ENCODE measurements at regions not wholly inside any gene's neighbourhood (a gene's known extent, or its start where the extent isn't known, plus 50 kb on each side); places are given as distances from the start of the nearest gene placed in this dataset.

DNA sequence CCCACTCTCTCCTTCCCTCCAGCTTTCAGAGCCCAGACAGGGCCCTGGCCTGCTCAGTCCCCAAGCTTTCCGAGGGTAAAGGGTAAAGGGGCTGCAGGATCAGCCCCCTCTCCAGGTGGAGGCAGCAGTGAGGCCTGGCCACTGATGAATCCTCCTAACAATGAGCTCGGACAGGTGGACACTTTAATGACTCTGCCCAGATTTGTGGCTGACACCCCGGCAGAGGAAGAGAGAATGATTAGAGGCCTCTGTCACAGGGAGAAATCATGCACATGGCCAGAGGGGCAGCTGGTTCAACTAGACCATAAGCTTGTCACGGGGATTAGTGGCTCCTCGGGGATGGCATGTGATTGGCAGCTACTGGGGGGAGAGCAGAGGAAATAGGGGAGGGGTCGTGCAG is 587.5 kb upstream of the B3GAT1 start:
- H2AFZ ChIP-seq (ENCODE audit: low read length) = no peak overlapping the region
- H3K36me3 ChIP-seq (ENCODE audit: insufficient read depth, low read length) = no peaks in the 10 kb centered on the region
- H3K9ac ChIP-seq (ENCODE audit: low read depth, low read length, poor library complexity, severe bottlenecking) = no peak overlapping the region
- H4K20me1 ChIP-seq (ENCODE audit: insufficient read depth, low read length, poor library complexity, severe bottlenecking) = no peaks in the 10 kb centered on the region
- H3K4me2 ChIP-seq (ENCODE audit: low read depth, low read length, poor library complexity, severe bottlenecking) = no peak overlapping the region
- no peaks in the 10 kb centered on the region for H3K27me3 ChIP-seq (ENCODE audit: insufficient read depth, low read length, poor library complexity, severe bottlenecking)
- no peaks in the 10 kb centered on the region for H3K79me2 ChIP-seq (ENCODE audit: insufficient read depth, low read length)
- H3K4me3 ChIP-seq (ENCODE audit: low read length, poor library complexity, severe bottlenecking) = no peak overlapping the region
- no peak for TF ChIP-seq EZH2phosphoT487 (IDR thresholded peaks at IDR 0.05; ENCODE audit: borderline replicate concordance)
- TF ChIP-seq, protein P1, sequence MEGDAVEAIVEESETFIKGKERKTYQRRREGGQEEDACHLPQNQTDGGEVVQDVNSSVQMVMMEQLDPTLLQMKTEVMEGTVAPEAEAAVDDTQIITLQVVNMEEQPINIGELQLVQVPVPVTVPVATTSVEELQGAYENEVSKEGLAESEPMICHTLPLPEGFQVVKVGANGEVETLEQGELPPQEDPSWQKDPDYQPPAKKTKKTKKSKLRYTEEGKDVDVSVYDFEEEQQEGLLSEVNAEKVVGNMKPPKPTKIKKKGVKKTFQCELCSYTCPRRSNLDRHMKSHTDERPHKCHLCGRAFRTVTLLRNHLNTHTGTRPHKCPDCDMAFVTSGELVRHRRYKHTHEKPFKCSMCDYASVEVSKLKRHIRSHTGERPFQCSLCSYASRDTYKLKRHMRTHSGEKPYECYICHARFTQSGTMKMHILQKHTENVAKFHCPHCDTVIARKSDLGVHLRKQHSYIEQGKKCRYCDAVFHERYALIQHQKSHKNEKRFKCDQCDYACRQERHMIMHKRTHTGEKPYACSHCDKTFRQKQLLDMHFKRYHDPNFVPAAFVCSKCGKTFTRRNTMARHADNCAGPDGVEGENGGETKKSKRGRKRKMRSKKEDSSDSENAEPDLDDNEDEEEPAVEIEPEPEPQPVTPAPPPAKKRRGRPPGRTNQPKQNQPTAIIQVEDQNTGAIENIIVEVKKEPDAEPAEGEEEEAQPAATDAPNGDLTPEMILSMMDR (conservative IDR thresholded peaks at IDR 0.05; ENCODE audit: low read length) = no peak
- no peaks in the 10 kb centered on the region for H3F3A ChIP-seq (ENCODE audit: low read depth)
- H3K9me3 ChIP-seq (ENCODE audit: insufficient read depth, low read depth, low read length) = peaks cover 29% of the 10 kb centered on the region; the same call in 1 of the 2 replicates
- no peaks in the 10 kb centered on the region for H3K4me1 ChIP-seq (ENCODE audit: insufficient read depth, low read length, poor library complexity, severe bottlenecking)
- no peaks in the 10 kb centered on the region for H3K9me2 ChIP-seq (replicated peaks; ENCODE audit: low read depth, low read length)

DNA sequence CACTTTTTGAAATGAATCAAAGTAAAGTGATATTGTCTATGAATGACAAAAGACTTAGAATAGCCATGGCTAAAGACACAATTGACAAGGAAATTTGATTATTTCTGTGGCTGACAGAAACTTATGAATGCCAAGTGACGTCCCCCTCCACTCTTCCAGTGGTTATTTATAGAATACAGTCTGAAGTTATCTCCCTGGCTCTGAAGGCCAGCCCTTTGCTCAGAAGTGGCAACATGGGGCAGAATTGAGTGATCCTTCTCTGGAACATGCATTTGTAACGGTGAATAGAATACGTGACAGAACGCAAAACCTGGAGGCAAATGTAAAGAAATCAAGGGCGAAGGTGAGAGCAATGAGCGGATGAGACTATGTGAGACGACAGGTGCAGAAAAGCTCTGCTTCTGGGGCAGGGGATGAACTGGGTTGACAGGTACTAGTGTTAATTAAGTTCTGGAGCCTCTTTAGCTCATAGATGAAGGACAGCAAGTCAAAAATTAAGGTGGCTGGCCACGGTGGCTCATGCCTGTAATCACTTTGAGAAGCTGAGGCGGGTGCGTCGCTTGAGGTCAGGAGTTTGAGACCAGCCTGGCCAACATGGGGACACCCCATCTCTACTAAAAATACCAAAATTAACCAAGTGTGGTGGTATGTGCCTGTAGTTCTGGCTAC is 585.7 kb upstream of the B3GAT1 start:
- Histone ChIP-seq H3K4me2 (ENCODE audit: low read depth, low read length, poor library complexity, severe bottlenecking) (no peak overlapping the region), H3F3A (ENCODE audit: low read depth) (no peaks in the 10 kb centered on the region)

DNA sequence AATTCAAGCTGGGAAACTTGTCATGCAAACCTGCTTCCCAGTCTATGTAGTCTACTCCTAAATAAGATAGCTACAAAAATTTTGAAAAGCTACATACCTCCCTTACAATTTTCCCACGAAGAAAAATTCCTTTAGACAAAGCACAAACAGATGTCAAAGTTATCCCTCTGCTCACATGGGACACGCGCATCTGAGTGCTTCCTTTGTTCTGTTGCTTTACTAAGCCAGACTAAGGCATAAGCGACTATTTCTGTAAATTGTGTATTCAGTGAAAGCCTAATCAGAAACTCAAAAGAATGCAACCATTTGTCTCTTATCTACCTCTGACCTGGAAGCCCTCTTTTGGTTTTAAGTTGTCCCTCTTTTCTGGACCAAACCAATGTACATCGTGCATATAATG is 583.7 kb upstream of the B3GAT1 start:
- no peaks in the 10 kb centered on the region for H3F3A ChIP-seq (ENCODE audit: low read depth)
- TF ChIP-seq EZH2phosphoT487 (IDR thresholded peaks at IDR 0.05; ENCODE audit: borderline replicate concordance) = no peak
- TF ChIP-seq, protein P1 (conservative IDR thresholded peaks at IDR 0.05; ENCODE audit: low read length) = no peak
- no peaks in the 10 kb centered on the region for H3K4me1 ChIP-seq (ENCODE audit: insufficient read depth, low read length, poor library complexity, severe bottlenecking)

More for the DNA sequence above, 585.7 kb upstream of the B3GAT1 start:
- Histone ChIP-seq H3K79me2 (ENCODE audit: insufficient read depth, low read length) (no peaks in the 10 kb centered on the region), H3K9me3 (ENCODE audit: insufficient read depth, low read depth, low read length) (peaks cover 25% of the 10 kb centered on the region; the same call in 1 of the 2 replicates), H3K4me1 (ENCODE audit: insufficient read depth, low read length, poor library complexity, severe bottlenecking) (no peaks in the 10 kb centered on the region), H3K9me2 (replicated peaks; ENCODE audit: low read depth, low read length) (no peaks in the 10 kb centered on the region), H3K27me3 (ENCODE audit: insufficient read depth, low read length, poor library complexity, severe bottlenecking) (no peaks in the 10 kb centered on the region), H3K36me3 (ENCODE audit: insufficient read depth, low read length) (no peaks in the 10 kb centered on the region), H3K4me3 (ENCODE audit: low read length, poor library complexity, severe bottlenecking) (no peak overlapping the region), H2AFZ (ENCODE audit: low read length) (no peak overlapping the region), H3K9ac (ENCODE audit: low read depth, low read length, poor library complexity, severe bottlenecking) (no peak overlapping the region), H4K20me1 (ENCODE audit: insufficient read depth, low read length, poor library complexity, severe bottlenecking) (no peaks in the 10 kb centered on the region)
- TF ChIP-seq, protein P1 (conservative IDR thresholded peaks at IDR 0.05; ENCODE audit: low read length) = no peak
- no peak for TF ChIP-seq EZH2phosphoT487 (IDR thresholded peaks at IDR 0.05; ENCODE audit: borderline replicate concordance)

More for the DNA sequence above, 583.7 kb upstream of the B3GAT1 start:
- no peaks in the 10 kb centered on the region for H3K36me3 ChIP-seq (ENCODE audit: insufficient read depth, low read length)
- no peak overlapping the region for H2AFZ ChIP-seq (ENCODE audit: low read length)
- no peak overlapping the region for H3K4me2 ChIP-seq (ENCODE audit: low read depth, low read length, poor library complexity, severe bottlenecking)
- no peaks in the 10 kb centered on the region for H3K27me3 ChIP-seq (ENCODE audit: insufficient read depth, low read length, poor library complexity, severe bottlenecking)
- H3K9me2 ChIP-seq (replicated peaks; ENCODE audit: low read depth, low read length) = no peaks in the 10 kb centered on the region
- no peaks in the 10 kb centered on the region for H4K20me1 ChIP-seq (ENCODE audit: insufficient read depth, low read length, poor library complexity, severe bottlenecking)
- H3K79me2 ChIP-seq (ENCODE audit: insufficient read depth, low read length) = no peaks in the 10 kb centered on the region
- H3K4me3 ChIP-seq (ENCODE audit: low read length, poor library complexity, severe bottlenecking) = no peak overlapping the region
- H3K9me3 ChIP-seq (ENCODE audit: insufficient read depth, low read depth, low read length) = peaks cover 26% of the 10 kb centered on the region; the same call in 1 of the 2 replicates
- no peak overlapping the region for H3K9ac ChIP-seq (ENCODE audit: low read depth, low read length, poor library complexity, severe bottlenecking)

All from Loucy (cell line).